ENCODE measurements at regions not wholly inside any gene's neighbourhood (a gene's known extent, or its start where the extent isn't known, plus 50 kb on each side); places are given as distances from the start of the nearest gene placed in this dataset.
"Not testable (repeated sequence)": the region's sequence is repeated elsewhere in the genome, so short reads cannot be mapped to it uniquely, and the experiment has no call there.

GRCh38 chr2:150370561-150370960, 116.9 kb downstream of the RND3 start:
- no peak for DNase-seq

- no peak for DNase-seq
These were observed 117.6 kb downstream of the RND3 start for GRCh38 chr2:150369862-150370261.

DNA sequence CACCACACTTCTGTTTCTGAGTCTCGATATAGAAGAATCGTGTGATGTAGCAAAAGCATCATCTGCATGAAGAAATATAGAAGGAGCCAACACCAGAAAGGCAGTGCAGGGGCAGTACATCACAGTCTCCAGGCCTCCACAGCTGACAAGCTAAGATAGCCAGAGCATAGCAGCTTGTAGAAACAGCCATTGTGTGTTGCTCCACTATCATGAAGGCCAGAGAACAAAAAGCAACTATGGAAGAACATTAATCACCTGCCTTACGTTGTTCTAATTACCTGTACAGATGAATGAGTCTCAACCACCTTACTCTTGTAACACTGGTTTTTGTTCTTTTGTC, 129.0 kb downstream of the RND3 start:
- no peak for DNase-seq

- DNase-seq, result no peak
These were observed 129.5 kb downstream of the RND3 start for GRCh38 chr2:150357770-150358467.

DNA sequence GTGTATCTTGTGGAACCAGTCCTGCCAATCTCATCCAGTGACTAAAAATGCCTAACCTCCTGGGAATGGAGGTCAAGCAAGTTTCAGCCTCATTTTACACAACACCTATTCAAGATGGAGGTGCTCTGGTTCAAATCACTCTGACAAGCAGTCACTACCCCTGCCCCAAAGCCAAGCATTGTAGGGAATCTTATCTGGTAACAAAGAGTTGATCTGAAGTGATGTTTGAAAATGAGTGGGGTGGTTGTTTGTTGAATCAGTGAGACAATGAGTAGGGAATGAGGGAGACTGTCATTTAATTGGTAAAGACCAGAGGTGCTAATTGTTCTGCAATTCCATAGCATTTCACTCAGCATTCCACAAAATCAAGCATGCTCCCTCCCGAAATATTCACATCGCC, 132.0 kb downstream of the RND3 start:
- DNase-seq, result no peak

DNA sequence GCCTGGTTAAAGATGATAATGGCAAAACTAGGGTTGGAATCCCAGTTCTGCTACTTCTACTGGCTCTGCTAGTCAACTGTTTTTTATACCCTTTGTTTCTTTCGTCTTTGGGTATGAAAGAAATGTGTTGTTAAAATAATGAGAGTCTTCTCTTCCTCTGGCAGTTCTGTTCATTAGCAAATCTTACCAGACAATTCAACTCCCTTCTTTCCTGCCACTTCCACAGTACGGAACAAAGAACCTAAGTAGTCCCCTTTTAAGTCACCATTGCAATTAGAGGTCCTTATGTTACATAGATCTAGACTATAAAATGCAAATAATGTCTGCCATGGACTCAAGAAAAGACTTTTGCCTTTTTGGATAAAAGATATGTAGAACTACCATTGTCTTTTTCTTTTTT, 134.1 kb downstream of the RND3 start:
- DNase-seq, result no peak

DNA sequence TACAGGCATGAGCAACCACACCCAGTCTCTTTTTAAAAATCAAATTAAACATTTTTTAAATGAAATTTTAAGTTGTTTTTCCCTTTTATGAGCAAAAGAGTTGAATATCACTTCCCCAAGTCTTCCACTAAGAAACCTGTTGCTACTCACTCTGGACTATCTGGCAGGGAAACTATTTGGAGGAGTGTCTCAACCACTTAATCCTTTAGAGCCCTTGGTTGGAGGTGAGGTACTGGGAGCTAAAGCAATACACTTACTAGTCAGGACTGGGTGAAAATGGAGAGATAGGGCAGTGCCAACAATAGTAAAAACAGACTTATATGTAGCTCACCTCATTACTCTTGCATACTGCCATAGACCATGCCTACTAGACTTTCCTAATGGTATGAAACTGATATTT, 135.5 kb downstream of the RND3 start:
- peak; percentile 20 for DNase-seq

DNA sequence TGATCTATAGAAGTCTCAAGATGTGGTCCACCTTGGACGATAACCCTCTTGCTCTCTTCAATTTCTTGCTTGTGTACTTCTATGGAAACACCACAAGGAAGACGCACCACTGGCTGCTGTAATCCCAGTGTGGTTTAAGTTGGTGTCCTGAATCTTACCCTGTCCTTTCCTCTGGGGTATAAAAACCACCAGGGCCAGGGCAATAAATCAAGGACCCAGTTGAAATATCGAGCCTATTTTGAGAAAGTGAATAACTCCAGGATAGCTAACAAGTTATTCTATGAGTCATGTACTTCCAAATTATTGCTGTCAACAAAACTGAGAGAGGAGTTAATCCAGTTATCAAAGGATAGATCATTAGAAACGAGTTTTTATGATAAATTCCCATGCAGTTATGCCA, 137.0 kb downstream of the RND3 start:
- DNase-seq, result no peak

DNA sequence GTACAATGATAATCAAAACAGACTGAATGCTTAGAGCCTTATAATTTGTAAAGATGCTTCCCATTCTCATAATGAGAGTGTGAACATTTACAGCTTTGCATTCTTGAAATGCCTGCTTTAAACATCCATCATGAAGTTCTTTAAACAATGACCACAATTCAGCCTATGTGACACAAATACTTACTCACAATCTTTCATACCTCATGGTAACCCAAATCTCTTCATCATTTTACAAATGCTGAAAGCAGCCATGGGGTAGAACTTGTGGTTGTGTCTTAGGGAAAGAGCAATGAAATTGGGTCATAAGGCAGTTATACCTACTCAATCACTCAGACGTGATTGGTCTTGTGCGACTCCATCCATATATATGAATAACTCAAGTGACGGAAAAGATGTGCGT, 140.7 kb downstream of the RND3 start:
- DNase-seq, result no peak

DNA sequence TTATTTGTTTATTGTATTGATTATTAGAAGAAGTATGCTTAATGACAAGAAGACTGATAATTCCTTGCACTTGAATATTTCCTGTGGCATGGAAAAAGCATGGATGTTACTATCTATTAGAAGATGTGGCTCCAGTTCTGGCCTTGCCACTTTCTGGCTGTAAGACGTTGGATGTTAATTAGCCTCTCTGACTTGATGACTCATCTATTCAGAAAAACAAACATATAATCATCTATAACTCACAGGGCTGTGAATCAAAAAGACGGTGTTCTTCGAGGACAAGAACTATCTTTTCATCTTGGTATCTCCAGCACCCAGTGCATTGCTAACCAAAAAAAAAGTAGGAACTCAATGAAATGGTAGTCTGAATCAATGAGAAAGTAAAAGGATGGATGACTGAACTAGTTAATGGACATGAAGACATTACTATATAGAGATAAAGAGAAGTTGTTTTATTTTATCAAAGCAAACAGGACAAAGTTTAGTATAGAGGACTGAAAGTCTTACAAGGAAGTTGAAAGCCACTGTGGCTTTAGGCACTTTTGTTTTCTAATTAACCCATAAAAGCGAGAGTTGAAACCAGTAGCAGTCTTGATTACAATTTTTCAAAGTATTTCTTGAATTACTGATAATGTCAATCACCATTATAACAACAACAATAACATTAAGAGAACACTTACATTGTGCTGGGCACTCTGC, 145.3 kb downstream of the RND3 start:
- DNase-seq, result no peak

DNA sequence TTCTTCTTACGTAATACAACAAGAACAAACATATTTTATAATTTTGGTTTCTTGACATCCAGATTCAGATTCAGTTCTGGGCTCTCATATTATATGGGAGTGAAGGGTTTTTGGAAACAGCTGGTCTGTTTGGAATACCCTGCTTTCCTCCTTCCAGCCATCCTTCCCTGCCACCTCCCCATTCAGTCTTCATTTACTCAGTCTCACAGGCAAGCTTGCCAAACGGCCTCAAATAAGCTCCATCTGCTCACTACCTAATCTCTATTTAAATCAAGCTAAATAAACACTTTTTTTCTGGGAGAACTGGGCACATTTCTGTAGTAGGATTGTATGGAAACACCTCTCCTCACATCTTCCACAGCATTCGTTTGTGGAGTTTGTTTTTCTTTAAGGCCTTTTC, 147.5 kb downstream of the RND3 start:
- no peak for DNase-seq

DNA sequence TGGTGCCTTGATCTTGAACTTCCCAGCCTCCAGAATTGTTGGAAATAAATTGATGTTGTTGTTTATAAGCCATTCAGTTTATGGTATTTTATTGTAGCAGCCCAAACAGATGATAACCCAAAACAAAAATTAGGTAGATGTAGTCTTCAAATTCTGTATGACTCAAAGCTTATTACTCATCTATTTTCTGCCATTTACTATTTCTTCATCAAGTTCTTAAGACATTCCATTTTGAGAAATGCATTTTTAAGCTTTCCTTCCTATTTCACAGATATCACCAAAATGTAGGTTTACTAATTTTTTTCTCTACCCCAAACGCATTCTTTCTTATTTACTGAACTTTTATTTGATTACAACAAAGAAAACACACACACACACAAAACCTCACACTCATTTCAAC, 148.2 kb downstream of the RND3 start:
- DNase-seq, result no peak

GRCh38 chr2:150335596-150335995, 151.9 kb downstream of the RND3 start:
- DNase-seq, result no peak

DNA sequence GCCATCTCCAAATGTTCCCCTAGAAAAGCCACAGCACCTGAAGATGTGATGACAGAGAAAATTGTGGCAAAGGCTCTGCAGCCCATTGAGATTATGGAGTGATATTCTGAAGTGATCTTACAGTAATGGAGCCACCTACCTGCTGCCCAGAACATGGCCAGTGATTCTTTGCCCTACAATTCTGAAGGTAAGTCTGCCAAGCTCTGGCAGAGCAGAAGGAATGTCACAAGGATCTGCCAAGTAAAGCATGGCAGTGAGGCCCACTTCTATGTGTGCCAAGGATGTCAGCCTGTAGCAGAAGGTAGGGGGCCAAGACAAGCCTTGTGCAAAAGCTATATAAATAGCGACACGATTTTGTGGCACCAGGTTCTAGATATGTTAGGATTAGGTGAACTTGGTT, 155.1 kb downstream of the RND3 start:
- DNase-seq, result no peak

- DNase-seq, result no peak
These were observed 159.6 kb downstream of the RND3 start for GRCh38 chr2:150327564-150328489.

DNA sequence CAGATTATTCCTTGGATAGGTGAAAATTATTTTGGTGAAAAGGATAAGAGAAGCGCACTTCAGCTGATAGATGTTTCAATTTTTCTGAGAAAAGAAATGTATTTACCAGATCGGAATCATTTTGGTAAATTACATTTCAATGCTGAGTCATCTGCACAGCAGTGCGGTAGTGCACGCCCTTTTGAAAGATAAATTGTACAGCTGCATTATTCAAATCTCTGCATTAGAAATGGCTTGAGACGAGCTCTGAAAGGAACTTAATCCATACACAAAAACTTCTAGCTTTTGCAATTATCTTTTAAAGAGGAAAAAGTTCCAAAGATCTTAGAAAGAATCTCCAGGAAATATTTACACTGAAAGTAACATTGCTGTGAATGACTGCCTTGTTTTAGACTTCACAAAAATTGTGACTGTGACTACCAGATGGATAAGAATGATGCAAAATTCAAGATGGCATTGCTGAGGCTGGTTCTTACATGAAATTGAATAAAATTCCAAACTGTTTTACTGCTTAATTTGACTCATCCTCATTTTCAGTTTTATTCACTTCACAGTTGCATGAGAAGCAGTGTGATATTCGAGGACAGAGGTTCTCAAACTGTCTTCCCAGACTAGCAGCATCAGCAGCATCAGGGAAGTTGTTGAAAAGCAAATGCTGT, 161.7 kb downstream of the RND3 start:
- DNase-seq, result no peak

DNA sequence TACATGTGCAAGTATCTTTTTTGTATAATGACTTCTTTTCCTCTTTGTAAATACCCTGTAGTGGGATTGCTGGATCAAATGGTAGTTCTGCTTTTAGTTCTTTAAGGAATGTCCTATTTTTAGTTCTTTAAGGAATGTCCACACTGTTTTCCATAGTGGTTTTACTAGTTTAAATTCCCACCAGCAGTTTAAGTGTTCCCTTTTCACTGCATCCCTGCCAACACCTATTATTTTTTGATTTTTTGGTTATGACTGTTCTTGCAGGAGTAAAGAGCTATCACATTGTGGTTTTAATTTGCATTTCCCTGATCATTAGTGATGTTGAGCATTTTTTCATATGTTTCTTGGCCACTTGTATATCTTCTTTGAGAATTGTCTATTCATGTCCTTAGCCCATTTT, 164.4 kb downstream of the RND3 start:
- DNase-seq, result not testable (repeated sequence)

GRCh38 chr2:150320608-150321007, 166.9 kb downstream of the RND3 start:
- DNase-seq, result no peak

GRCh38 chr2:150319658-150320555, 167.6 kb downstream of the RND3 start:
- no peak for DNase-seq

DNA sequence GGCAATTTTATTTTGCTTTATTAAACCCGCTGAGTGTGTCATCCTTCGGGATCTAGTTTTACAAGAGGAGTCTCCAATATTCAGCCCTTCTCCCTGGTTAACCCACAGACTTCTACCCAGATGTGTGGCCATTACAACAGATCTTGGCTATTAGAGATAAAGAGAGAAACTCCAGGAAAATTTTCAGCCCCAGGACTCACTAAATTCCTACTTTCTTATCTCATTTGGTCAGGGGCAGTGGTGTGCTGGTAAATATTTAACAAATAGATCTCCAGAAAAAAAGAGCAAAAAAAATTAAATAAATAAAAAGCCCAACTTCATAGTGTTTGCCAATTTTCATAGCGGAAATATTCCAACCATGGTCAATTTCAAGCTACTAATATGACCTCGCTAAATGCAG, 168.4 kb downstream of the RND3 start:
- DNase-seq, result no peak

DNA sequence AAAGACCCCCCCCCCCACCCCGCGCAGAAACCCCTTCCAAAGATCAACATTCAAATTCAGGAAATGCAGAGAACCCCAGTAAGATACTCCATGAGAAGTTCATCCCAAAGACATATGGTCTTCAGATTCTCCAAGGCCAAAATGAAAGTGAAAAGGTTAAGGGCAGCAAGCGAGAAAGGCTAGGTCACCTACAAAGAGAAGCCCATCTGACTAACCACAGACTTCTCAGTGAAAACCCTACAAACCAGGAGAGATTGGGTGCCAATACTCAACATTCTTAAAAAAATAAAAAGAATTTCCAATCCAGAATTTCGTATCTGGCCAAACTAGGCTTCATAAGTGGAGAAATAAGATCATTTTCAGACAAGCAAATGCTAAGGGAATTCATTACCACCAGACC, 175.2 kb downstream of the RND3 start:
- no peak for DNase-seq
